Stimulated activated naive B cell treated with anti-CD40 and anti-IgM and Interleukin-4, amounts not matched to agents 10 μg/mL and 1 μg/mL and 100 μg/mL, for 72 hours (primary cell): ENCODE measurements at regions not wholly inside any gene's neighbourhood (a gene's known extent, or its start where the extent isn't known, plus 50 kb on each side); places are given as distances from the start of the nearest gene placed in this dataset.

Experiments
- ATAC-seq, 2 donors: fragments of 150-1000 bp; cut with Tn5 transposase; replicated peaks; 2 replicates each; pipeline ENCODE4 v1.10.0; 2021; ENCODE audit warnings: moderate library complexity in 1 of 2
- DNase-seq: peaks from one replicate; pipeline ENCODE4 v3.0.0; 2021
- H3K27ac Mint-ChIP-seq: one replicate; pipeline ENCODE4 v1.8.0; 2022; ENCODE audit warnings: mild to moderate bottlenecking, mixed read lengths
- H3K27me3 Mint-ChIP-seq, 2 donors: one replicate each; pipeline ENCODE4 v1.8.0; 2022; ENCODE audit warnings: mixed read lengths in 2 of 2
- H3K36me3 Mint-ChIP-seq, 2 donors: one replicate each; pipeline ENCODE4 v1.8.0; 2022; ENCODE audit warnings: mixed read lengths in 2 of 2, mild to moderate bottlenecking in 1 of 2
- H3K4me1 Mint-ChIP-seq, 2 donors: one replicate each; pipeline ENCODE4 v1.8.0; 2022; ENCODE audit warnings: mixed read lengths in 2 of 2, mild to moderate bottlenecking in 1 of 2
- H3K4me3 Mint-ChIP-seq, 2 donors: one replicate each; pipeline ENCODE4 v1.8.0; 2022; ENCODE audit warnings: mild to moderate bottlenecking in 2 of 2, mixed read lengths in 2 of 2, moderate library complexity in 1 of 2
- H3K9me3 Mint-ChIP-seq, 2 donors: one replicate each; pipeline ENCODE4 v1.8.0; 2022; ENCODE audit warnings: mixed read lengths in 2 of 2, mild to moderate bottlenecking in 1 of 2

- no peak for DNase-seq
- H3K4me3 Mint-ChIP-seq: no peak overlapping the region
Measured at GRCh38 chr17:74009056-74009625, 194.3 kb upstream of the RPL38 start.

GRCh38 chr17:74010903-74011302, 192.6 kb upstream of the RPL38 start:
- ATAC-seq (no peak), DNase-seq (no peak)
- H3K4me1 Mint-ChIP-seq: no peaks in the 10 kb centered on the region
- H3K36me3 Mint-ChIP-seq: no peaks in the 10 kb centered on the region
- H3K27me3 Mint-ChIP-seq: peaks cover 44 to 73% of the 10 kb centered on the region in 2 donors
- no peak overlapping the region for H3K4me3 Mint-ChIP-seq
- no peaks in the 10 kb centered on the region for H3K9me3 Mint-ChIP-seq
- H3K27ac Mint-ChIP-seq: no peak overlapping the region

More at GRCh38 chr17:74009056-74009625, 194.3 kb upstream of the RPL38 start:
- H3K27ac Mint-ChIP-seq: no peak overlapping the region
- no peaks in the 10 kb centered on the region for H3K36me3 Mint-ChIP-seq
- H3K27me3 Mint-ChIP-seq: peaks cover 49 to 80% of the 10 kb centered on the region in 2 donors
- no peaks in the 10 kb centered on the region for H3K9me3 Mint-ChIP-seq
- no peaks in the 10 kb centered on the region for H3K4me1 Mint-ChIP-seq
- ATAC-seq: no peak

- no peak overlapping the region for H3K4me3 Mint-ChIP-seq
Measured at GRCh38 chr17:74011966-74012365, 191.5 kb upstream of the RPL38 start.

GRCh38 chr17:74012465-74012864, 191.0 kb upstream of the RPL38 start:
- Mint-ChIP-seq H3K9me3 (no peaks in the 10 kb centered on the region), H3K4me1 (no peaks in the 10 kb centered on the region), H3K36me3 (no peaks in the 10 kb centered on the region), H3K27me3 (peaks cover 39 to 67% of the 10 kb centered on the region in 2 donors), H3K27ac (no peak overlapping the region), H3K4me3 (no peak overlapping the region)
- DNase-seq (no peak), ATAC-seq (no peak)

More at GRCh38 chr17:74011966-74012365, 191.5 kb upstream of the RPL38 start:
- Mint-ChIP-seq H3K36me3 (no peaks in the 10 kb centered on the region), H3K9me3 (no peaks in the 10 kb centered on the region), H3K27ac (no peak overlapping the region), H3K4me1 (no peaks in the 10 kb centered on the region), H3K27me3 (peaks cover 41 to 70% of the 10 kb centered on the region in 2 donors)
- no peak for ATAC-seq
- no peak for DNase-seq

GRCh38 chr17:74015316-74015715, 188.2 kb upstream of the RPL38 start:
- peaks cover 21 to 41% of the 10 kb centered on the region in 2 donors for H3K27me3 Mint-ChIP-seq

GRCh38 chr17:74015990-74016389, 187.5 kb upstream of the RPL38 start:
- Mint-ChIP-seq H3K36me3 (no peaks in the 10 kb centered on the region), H3K4me1 (no peaks in the 10 kb centered on the region), H3K4me3 (no peak overlapping the region), H3K9me3 (no peaks in the 10 kb centered on the region), H3K27me3 (peaks cover 16 to 35% of the 10 kb centered on the region in 2 donors), H3K27ac (no peak overlapping the region)
- ATAC-seq (no peak), DNase-seq (no peak)

More at GRCh38 chr17:74015316-74015715, 188.2 kb upstream of the RPL38 start:
- ATAC-seq: no peak
- no peaks in the 10 kb centered on the region for H3K9me3 Mint-ChIP-seq
- DNase-seq: no peak
- no peak overlapping the region for H3K4me3 Mint-ChIP-seq
- H3K27ac Mint-ChIP-seq: no peak overlapping the region
- H3K4me1 Mint-ChIP-seq: no peaks in the 10 kb centered on the region
- no peaks in the 10 kb centered on the region for H3K36me3 Mint-ChIP-seq

GRCh38 chr17:74016461-74016860, 187.0 kb upstream of the RPL38 start:
- H3K27ac Mint-ChIP-seq: no peak overlapping the region
- no peaks in the 10 kb centered on the region for H3K4me1 Mint-ChIP-seq
- H3K27me3 Mint-ChIP-seq: peaks cover 13 to 32% of the 10 kb centered on the region in 2 donors
- DNase-seq (no peak), ATAC-seq (no peak)
- no peak overlapping the region for H3K4me3 Mint-ChIP-seq
- no peaks in the 10 kb centered on the region for H3K9me3 Mint-ChIP-seq
- no peaks in the 10 kb centered on the region for H3K36me3 Mint-ChIP-seq

- Mint-ChIP-seq H3K9me3 (no peaks in the 10 kb centered on the region), H3K27me3 (peaks cover 11 to 28% of the 10 kb centered on the region in 2 donors), H3K4me1 (no peaks in the 10 kb centered on the region), H3K4me3 (no peak overlapping the region), H3K27ac (no peak overlapping the region), H3K36me3 (no peaks in the 10 kb centered on the region)
- ATAC-seq: no peak
- DNase-seq: no peak
Measured at GRCh38 chr17:74017466-74017865, 186.0 kb upstream of the RPL38 start.

- no peak overlapping the region for H3K27ac Mint-ChIP-seq
- DNase-seq: no peak
- peaks cover 6 to 21% of the 10 kb centered on the region in 2 donors for H3K27me3 Mint-ChIP-seq
- no peaks in the 10 kb centered on the region for H3K36me3 Mint-ChIP-seq
- ATAC-seq: no peak
- no peaks in the 10 kb centered on the region for H3K4me1 Mint-ChIP-seq
- no peaks in the 10 kb centered on the region for H3K9me3 Mint-ChIP-seq
- no peak overlapping the region for H3K4me3 Mint-ChIP-seq
Measured at GRCh38 chr17:74018115-74018514, 185.4 kb upstream of the RPL38 start.

- no peak overlapping the region for H3K4me3 Mint-ChIP-seq
- no peak overlapping the region for H3K27ac Mint-ChIP-seq
- H3K9me3 Mint-ChIP-seq: no peaks in the 10 kb centered on the region
- DNase-seq (no peak), ATAC-seq (no peak)
- H3K27me3 Mint-ChIP-seq: peaks cover 9 to 16% of the 10 kb centered on the region in 2 donors
- no peaks in the 10 kb centered on the region for H3K4me1 Mint-ChIP-seq
- no peaks in the 10 kb centered on the region for H3K36me3 Mint-ChIP-seq
Measured at GRCh38 chr17:74019271-74019670, 184.2 kb upstream of the RPL38 start.

- Mint-ChIP-seq H3K9me3 (no peaks in the 10 kb centered on the region), H3K4me3 (no peak overlapping the region), H3K4me1 (no peaks in the 10 kb centered on the region), H3K27me3 (peaks cover 15 to 21% of the 10 kb centered on the region in 2 donors), H3K36me3 (no peaks in the 10 kb centered on the region), H3K27ac (no peak overlapping the region)
- ATAC-seq (no peak), DNase-seq (no peak)
Measured at GRCh38 chr17:74019860-74020259, 183.6 kb upstream of the RPL38 start.

- H3K9me3 Mint-ChIP-seq: no peaks in the 10 kb centered on the region
- DNase-seq (no peak), ATAC-seq (no peak)
- H3K27me3 Mint-ChIP-seq: peaks cover 14 to 20% of the 10 kb centered on the region in 2 donors
- no peaks in the 10 kb centered on the region for H3K4me1 Mint-ChIP-seq
- H3K27ac Mint-ChIP-seq: no peak overlapping the region
- H3K4me3 Mint-ChIP-seq: no peak overlapping the region
- H3K36me3 Mint-ChIP-seq: no peaks in the 10 kb centered on the region
Measured at GRCh38 chr17:74020522-74020921, 183.0 kb upstream of the RPL38 start.

GRCh38 chr17:74024871-74025531, 178.5 kb upstream of the RPL38 start:
- Mint-ChIP-seq H3K4me3 (no peak overlapping the region), H3K27me3 (peaks cover 21 to 26% of the 10 kb centered on the region in 2 donors), H3K9me3 (no peaks in the 10 kb centered on the region), H3K4me1 (no peaks in the 10 kb centered on the region), H3K36me3 (no peaks in the 10 kb centered on the region), H3K27ac (no peak overlapping the region)
- DNase-seq: no peak
- ATAC-seq: no peak

- H3K4me3 Mint-ChIP-seq: no peak overlapping the region
- DNase-seq (no peak), ATAC-seq (no peak)
- H3K27ac Mint-ChIP-seq: no peak overlapping the region
- H3K27me3 Mint-ChIP-seq: peaks cover 26 to 28% of the 10 kb centered on the region in 2 donors
- H3K9me3 Mint-ChIP-seq: no peaks in the 10 kb centered on the region
- no peaks in the 10 kb centered on the region for H3K36me3 Mint-ChIP-seq
- H3K4me1 Mint-ChIP-seq: no peaks in the 10 kb centered on the region
Measured at GRCh38 chr17:74027444-74027843, 176.0 kb upstream of the RPL38 start.

- Mint-ChIP-seq H3K4me3 (no peak overlapping the region), H3K27ac (no peak overlapping the region), H3K9me3 (no peaks in the 10 kb centered on the region), H3K27me3 (peaks cover 26 to 28% of the 10 kb centered on the region in 2 donors), H3K4me1 (no peaks in the 10 kb centered on the region), H3K36me3 (no peaks in the 10 kb centered on the region)
- ATAC-seq (no peak), DNase-seq (no peak)
Measured at GRCh38 chr17:74028354-74029116, 174.9 kb upstream of the RPL38 start.
